ENCODE measurements at regions not wholly inside any gene's neighbourhood (a gene's known extent, or its start where the extent isn't known, plus 50 kb on each side); places are given as distances from the start of the nearest gene placed in this dataset.

DNA sequence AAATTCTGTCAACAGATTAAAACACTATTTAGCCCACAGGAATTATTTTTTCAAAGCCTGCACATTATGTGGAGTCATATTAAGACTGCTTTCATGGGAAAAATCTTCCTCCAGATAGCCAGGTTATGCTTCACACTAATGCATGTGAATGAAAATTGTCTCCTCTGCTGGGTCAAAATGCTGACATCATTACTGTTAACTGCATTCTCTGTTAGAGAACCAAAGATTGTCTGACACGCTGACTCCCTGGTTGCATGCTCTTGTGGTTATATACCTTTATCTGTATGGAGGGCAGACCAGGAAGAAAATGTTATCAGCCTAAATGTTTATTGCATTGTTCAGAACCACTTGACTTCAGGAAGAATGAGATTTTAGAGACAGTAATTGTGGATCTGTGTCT lies 432.2 kb upstream of the MDGA2 start:
- H3K4me1 ChIP-seq (ENCODE audit: control insufficient read depth in 1 of 2, insufficient read depth in 2 of 2, low read length in 2 of 2) = no peaks in the 10 kb centered on the region
- Mint-ChIP-seq H3K27me3 (ENCODE audit: low read depth in 3 of 3) (no peaks in the 10 kb centered on the region), H3K36me3 (no peaks in the 10 kb centered on the region), H3K27ac (no peak overlapping the region), H3K9me3 (peaks cover 0 to under 1% (median 0%) of the 10 kb centered on the region in 7 donors), H3K4me1 (no peaks in the 10 kb centered on the region), H3K4me3 (no peak overlapping the region)
- H3K27me3 ChIP-seq (ENCODE audit: control insufficient read depth in 2 of 2, insufficient read depth in 2 of 2, low read length in 2 of 2) = no peaks in the 10 kb centered on the region
- H4K20me1 ChIP-seq (ENCODE audit: insufficient read depth, low read length) = no peaks in the 10 kb centered on the region
- H3K27ac ChIP-seq (ENCODE audit: low read depth in 1 of 2, low read length in 2 of 2) = no peak overlapping the region
- WGBS (ENCODE audit: insufficient coverage) = 100% methylated on average over 1 of the region's 1 CpG
- H3K9ac ChIP-seq (ENCODE audit: insufficient read depth, low read length, poor library complexity, severe bottlenecking) = no peak overlapping the region
- DNase-seq = no peak
- H3K4me2 ChIP-seq (replicated peaks; ENCODE audit: extremely low read depth, low read length, poor library complexity, severe bottlenecking) = no peak overlapping the region
- no peak overlapping the region for H2AFZ ChIP-seq (ENCODE audit: insufficient read depth, low read depth, low read length, poor library complexity, severe bottlenecking)
- peaks cover under 1 to 6% of the 10 kb centered on the region in 2 donors for H3K9me3 ChIP-seq (replicated peaks in 1 of 2; ENCODE audit: control insufficient read depth in 1 of 2, insufficient read depth in 1 of 2, low read length in 2 of 2)
- TF ChIP-seq, protein P1, sequence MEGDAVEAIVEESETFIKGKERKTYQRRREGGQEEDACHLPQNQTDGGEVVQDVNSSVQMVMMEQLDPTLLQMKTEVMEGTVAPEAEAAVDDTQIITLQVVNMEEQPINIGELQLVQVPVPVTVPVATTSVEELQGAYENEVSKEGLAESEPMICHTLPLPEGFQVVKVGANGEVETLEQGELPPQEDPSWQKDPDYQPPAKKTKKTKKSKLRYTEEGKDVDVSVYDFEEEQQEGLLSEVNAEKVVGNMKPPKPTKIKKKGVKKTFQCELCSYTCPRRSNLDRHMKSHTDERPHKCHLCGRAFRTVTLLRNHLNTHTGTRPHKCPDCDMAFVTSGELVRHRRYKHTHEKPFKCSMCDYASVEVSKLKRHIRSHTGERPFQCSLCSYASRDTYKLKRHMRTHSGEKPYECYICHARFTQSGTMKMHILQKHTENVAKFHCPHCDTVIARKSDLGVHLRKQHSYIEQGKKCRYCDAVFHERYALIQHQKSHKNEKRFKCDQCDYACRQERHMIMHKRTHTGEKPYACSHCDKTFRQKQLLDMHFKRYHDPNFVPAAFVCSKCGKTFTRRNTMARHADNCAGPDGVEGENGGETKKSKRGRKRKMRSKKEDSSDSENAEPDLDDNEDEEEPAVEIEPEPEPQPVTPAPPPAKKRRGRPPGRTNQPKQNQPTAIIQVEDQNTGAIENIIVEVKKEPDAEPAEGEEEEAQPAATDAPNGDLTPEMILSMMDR (IDR thresholded peaks at IDR 0.05) = no peak
- no peaks in the 10 kb centered on the region for H3K36me3 ChIP-seq (replicated peaks in 1 of 2; ENCODE audit: control insufficient read depth in 1 of 2, insufficient read depth in 2 of 2, low read length in 2 of 2)
- intact Hi-C loops (cut with micrococcal nuclease) = no loop called here
- H3K79me2 ChIP-seq (ENCODE audit: insufficient read depth, low read length) = no peaks in the 10 kb centered on the region
- H3K4me3 ChIP-seq (replicated peaks in 1 of 3; ENCODE audit: low read depth in 2 of 3, low read length in 3 of 3) = no peak overlapping the region

DNA sequence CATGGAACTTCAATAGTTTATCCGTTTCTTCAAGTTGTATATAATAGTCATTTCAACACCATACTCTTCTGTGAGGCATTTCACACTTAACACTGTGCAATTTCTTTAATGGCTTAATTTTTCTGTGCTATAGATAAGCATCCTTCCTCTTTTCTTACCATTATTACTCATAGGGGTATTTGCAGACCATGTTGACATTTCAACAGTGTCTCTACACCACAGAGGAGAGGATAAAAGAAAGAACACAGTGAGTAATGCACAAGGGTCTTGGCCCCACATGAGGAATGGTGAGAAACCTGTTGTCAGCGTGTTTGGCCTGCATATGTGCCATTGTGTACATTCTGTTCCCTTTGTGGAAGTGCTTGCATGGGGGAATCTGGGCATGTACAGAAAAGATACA lies 421.5 kb upstream of the MDGA2 start:
- H3K4me1 ChIP-seq (ENCODE audit: control insufficient read depth in 1 of 2, insufficient read depth in 2 of 2, low read length in 2 of 2) = no peaks in the 10 kb centered on the region
- Mint-ChIP-seq H3K36me3 (no peaks in the 10 kb centered on the region), H3K27ac (no peak overlapping the region), H3K4me3 (no peak overlapping the region), H3K4me1 (no peaks in the 10 kb centered on the region), H3K9me3 (peaks cover 4 to 15% (median 10%) of the 10 kb centered on the region in 7 donors), H3K27me3 (ENCODE audit: low read depth in 3 of 3) (peaks cover 0 to 1% (median 0%) of the 10 kb centered on the region in 3 donors)
- no peak overlapping the region for H2AFZ ChIP-seq (ENCODE audit: insufficient read depth, low read depth, low read length, poor library complexity, severe bottlenecking)
- TF ChIP-seq, protein P1 (IDR thresholded peaks at IDR 0.05) = no peak
- H3K4me2 ChIP-seq (replicated peaks; ENCODE audit: extremely low read depth, low read length, poor library complexity, severe bottlenecking) = no peak overlapping the region
- intact Hi-C loops (cut with micrococcal nuclease) = no loop called here
- H4K20me1 ChIP-seq (ENCODE audit: insufficient read depth, low read length) = no peaks in the 10 kb centered on the region
- H3K79me2 ChIP-seq (ENCODE audit: insufficient read depth, low read length) = no peaks in the 10 kb centered on the region
- 88% methylated on average over 1 of the region's 2 CpGs for WGBS (ENCODE audit: insufficient coverage)
- H3K9ac ChIP-seq (ENCODE audit: insufficient read depth, low read length, poor library complexity, severe bottlenecking) = no peak overlapping the region
- H3K27me3 ChIP-seq (ENCODE audit: control insufficient read depth in 2 of 2, insufficient read depth in 2 of 2, low read length in 2 of 2) = no peaks in the 10 kb centered on the region
- no peaks in the 10 kb centered on the region for H3K36me3 ChIP-seq (replicated peaks in 1 of 2; ENCODE audit: control insufficient read depth in 1 of 2, insufficient read depth in 2 of 2, low read length in 2 of 2)
- no peak for DNase-seq
- H3K27ac ChIP-seq (ENCODE audit: low read depth in 1 of 2, low read length in 2 of 2) = no peak overlapping the region
- H3K4me3 ChIP-seq (replicated peaks in 1 of 3; ENCODE audit: low read depth in 2 of 3, low read length in 3 of 3) = no peak overlapping the region
- peaks cover 5 to 7% of the 10 kb centered on the region in 2 donors for H3K9me3 ChIP-seq (replicated peaks in 1 of 2; ENCODE audit: control insufficient read depth in 1 of 2, insufficient read depth in 1 of 2, low read length in 2 of 2)
